ENCODE measurements at regions not wholly inside any gene's neighbourhood (a gene's known extent, or its start where the extent isn't known, plus 50 kb on each side); places are given as distances from the start of the nearest gene placed in this dataset.

GRCh38 chr3:105093371-105094252, 273.1 kb upstream of the ALCAM start:
- no peak for TF ChIP-seq CTCF (conservative IDR thresholded peaks at IDR 0.05)
- H3K27ac Mint-ChIP-seq: no peak overlapping the region
- no peak for DNase-seq (ENCODE audit: extremely low spot score, unreplicated experiment)
- no peak overlapping the region for H3K4me3 Mint-ChIP-seq
- H3K36me3 Mint-ChIP-seq: no peaks in the 10 kb centered on the region
- peaks cover 15% of the 10 kb centered on the region for H3K4me1 Mint-ChIP-seq (ENCODE audit: unreplicated experiment)
- H3K9me3 Mint-ChIP-seq: no peaks in the 10 kb centered on the region
- H3K27me3 Mint-ChIP-seq: no peaks in the 10 kb centered on the region

- H3K9me3 Mint-ChIP-seq: no peaks in the 10 kb centered on the region
- H3K4me3 Mint-ChIP-seq: no peak overlapping the region
- H3K27me3 Mint-ChIP-seq: no peaks in the 10 kb centered on the region
- H3K27ac Mint-ChIP-seq: no peak overlapping the region
- H3K36me3 Mint-ChIP-seq: no peaks in the 10 kb centered on the region
- no peak for TF ChIP-seq CTCF (conservative IDR thresholded peaks at IDR 0.05)
- peaks cover 15% of the 10 kb centered on the region for H3K4me1 Mint-ChIP-seq (ENCODE audit: unreplicated experiment)
- DNase-seq (ENCODE audit: extremely low spot score, unreplicated experiment): no peak
These were observed 272.1 kb upstream of the ALCAM start for GRCh38 chr3:105094588-105094987.

- DNase-seq (ENCODE audit: extremely low spot score, unreplicated experiment): no peak
- TF ChIP-seq CTCF (conservative IDR thresholded peaks at IDR 0.05): no peak
- Mint-ChIP-seq H3K4me3 (no peak overlapping the region), H3K4me1 (ENCODE audit: unreplicated experiment) (peaks cover 15% of the 10 kb centered on the region), H3K27me3 (no peaks in the 10 kb centered on the region), H3K36me3 (no peaks in the 10 kb centered on the region), H3K27ac (no peak overlapping the region), H3K9me3 (no peaks in the 10 kb centered on the region)
These were observed 270.6 kb upstream of the ALCAM start for GRCh38 chr3:105096071-105096470.

- H3K27me3 Mint-ChIP-seq: no peaks in the 10 kb centered on the region
- H3K9me3 Mint-ChIP-seq: no peaks in the 10 kb centered on the region
- no peaks in the 10 kb centered on the region for H3K36me3 Mint-ChIP-seq
- no peak for TF ChIP-seq CTCF (conservative IDR thresholded peaks at IDR 0.05)
- DNase-seq (ENCODE audit: extremely low spot score, unreplicated experiment): no peak
- no peaks in the 10 kb centered on the region for H3K4me1 Mint-ChIP-seq (ENCODE audit: unreplicated experiment)
- H3K4me3 Mint-ChIP-seq: no peak overlapping the region
- H3K27ac Mint-ChIP-seq: no peak overlapping the region
These were observed 265.1 kb upstream of the ALCAM start for GRCh38 chr3:105101603-105102002.

GRCh38 chr3:105103139-105103538, 263.6 kb upstream of the ALCAM start:
- no peak overlapping the region for H3K27ac Mint-ChIP-seq
- TF ChIP-seq CTCF (conservative IDR thresholded peaks at IDR 0.05): no peak
- no peaks in the 10 kb centered on the region for H3K4me1 Mint-ChIP-seq (ENCODE audit: unreplicated experiment)
- no peak for DNase-seq (ENCODE audit: extremely low spot score, unreplicated experiment)
- H3K27me3 Mint-ChIP-seq: no peaks in the 10 kb centered on the region
- no peaks in the 10 kb centered on the region for H3K9me3 Mint-ChIP-seq
- no peak overlapping the region for H3K4me3 Mint-ChIP-seq
- H3K36me3 Mint-ChIP-seq: no peaks in the 10 kb centered on the region

Data from type B pancreatic cell (in vitro differentiated cells).